A673 (cell line): ENCODE measurements at regions not wholly inside any gene's neighbourhood (a gene's known extent, or its start where the extent isn't known, plus 50 kb on each side); places are given as distances from the start of the nearest gene placed in this dataset.

Experiments used
- BruUV-seq: library from RNA; stranded (reverse); fragments of 400-500 nt; replicated peaks from 2 replicates; lab custom pipeline; 2021; lab: Mats Ljungman, UMichigan
- CTCF ChIA-PET: fragments of 300-600 bp; sonication (Branson Sonifier 250); formaldehyde crosslinking; loops from one replicate; lab custom pipeline; 2022; ENCODE audit warnings: antibody characterized with exemption; lab: Charles Lee
- POLR2A ChIA-PET: fragments of 300-600 bp; sonication (Branson Sonifier 250); formaldehyde crosslinking; loops from one replicate; lab custom pipeline; 2022; ENCODE audit warnings: antibody characterized with exemption; ENCODE audit not compliant: low non-redundant PET; lab: Charles Lee
- DNase-seq: peaks from one replicate; pipeline ENCODE4 v3.0.0-alpha.2; 2015; ENCODE audit warnings: low spot score
- H3K27ac ChIP-seq: fragments of 200-600 bp; sonication (generic); 2 replicates; pipeline ENCODE4 v1.5.1; 2016; ENCODE audit warnings: mixed run types, low read depth, mild to moderate bottlenecking, mixed read lengths, antibody characterized with exemption, low read length; ENCODE audit not compliant: poor library complexity, severe bottlenecking
- H3K27me3 ChIP-seq: fragments of 200-600 bp; sonication (generic); replicated peaks from 2 replicates; pipeline ENCODE4 v1.6.1; 2017; ENCODE audit warnings: mixed run types, low read depth, mild to moderate bottlenecking, mixed read lengths, antibody characterized with exemption, low read length; ENCODE audit not compliant: insufficient read depth, poor library complexity
- H3K36me3 ChIP-seq: fragments of 200-600 bp; sonication (generic); 2 replicates; pipeline ENCODE4 v1.6.1; 2016; ENCODE audit warnings: mixed run types, mild to moderate bottlenecking, mixed read lengths, antibody characterized with exemption, low read length; ENCODE audit not compliant: insufficient read depth, poor library complexity, severe bottlenecking
- H3K4me1 ChIP-seq: fragments of 200-600 bp; sonication (generic); 2 replicates; pipeline ENCODE4 v1.6.1; 2017; ENCODE audit warnings: mixed run types, mild to moderate bottlenecking, mixed read lengths, antibody characterized with exemption, low read length; ENCODE audit not compliant: insufficient read depth, poor library complexity, severe bottlenecking
- H3K4me3 ChIP-seq: fragments of 200-600 bp; sonication (generic); 2 replicates; pipeline ENCODE4 v1.5.1; 2016; ENCODE audit warnings: low read depth, mixed run types, mild to moderate bottlenecking, mixed read lengths, low read length; ENCODE audit not compliant: poor library complexity, severe bottlenecking
- H3K9me3 ChIP-seq: fragments of 200-600 bp; sonication (generic); 2 replicates; pipeline ENCODE4 v1.6.1; 2016; ENCODE audit warnings: mixed run types, low read depth, mild to moderate bottlenecking, mixed read lengths, antibody characterized with exemption, low read length; ENCODE audit not compliant: poor library complexity, severe bottlenecking
- EZH2 ChIP-seq: fragments of 200-600 bp; sonication (generic); IDR thresholded peaks from 2 replicates; pipeline ENCODE4 v1.6.1; 2017; ENCODE audit warnings: borderline replicate concordance, low read depth, mild to moderate bottlenecking, mixed read lengths, antibody characterized with exemption, low read length; ENCODE audit not compliant: poor library complexity, severe bottlenecking
- intact Hi-C: fragments of 100-400 bp; cut with micrococcal nuclease; formaldehyde crosslinking; loops from one replicate; pipeline ENCODE4 v1.10.0; 2022; ENCODE audit not compliant: unreplicated experiment
- TF ChIP-seq, protein P1 (sequence below): fragments of 300-800, 200-600 bp; sonication (generic); conservative IDR thresholded peaks from 2 replicates; pipeline ENCODE4 v1.5.1; 2017; ENCODE audit warnings: low read depth, mild to moderate bottlenecking, antibody characterized with exemption, low read length, moderate library complexity, mixed read lengths

- BruUV-seq: no TSS peak
- intact Hi-C loops: no loop called here
- Histone ChIP-seq H3K9me3 (no peaks in the 10 kb centered on the region), H3K4me3 (no peak overlapping the region), H3K27me3 (no peaks in the 10 kb centered on the region), H3K36me3 (no peaks in the 10 kb centered on the region), H3K4me1 (no peaks in the 10 kb centered on the region), H3K27ac (no peak overlapping the region)
- ChIA-PET CTCF (no interaction called here), POLR2A (no interaction called here)
- TF ChIP-seq EZH2: no peak
- TF ChIP-seq, protein P1, sequence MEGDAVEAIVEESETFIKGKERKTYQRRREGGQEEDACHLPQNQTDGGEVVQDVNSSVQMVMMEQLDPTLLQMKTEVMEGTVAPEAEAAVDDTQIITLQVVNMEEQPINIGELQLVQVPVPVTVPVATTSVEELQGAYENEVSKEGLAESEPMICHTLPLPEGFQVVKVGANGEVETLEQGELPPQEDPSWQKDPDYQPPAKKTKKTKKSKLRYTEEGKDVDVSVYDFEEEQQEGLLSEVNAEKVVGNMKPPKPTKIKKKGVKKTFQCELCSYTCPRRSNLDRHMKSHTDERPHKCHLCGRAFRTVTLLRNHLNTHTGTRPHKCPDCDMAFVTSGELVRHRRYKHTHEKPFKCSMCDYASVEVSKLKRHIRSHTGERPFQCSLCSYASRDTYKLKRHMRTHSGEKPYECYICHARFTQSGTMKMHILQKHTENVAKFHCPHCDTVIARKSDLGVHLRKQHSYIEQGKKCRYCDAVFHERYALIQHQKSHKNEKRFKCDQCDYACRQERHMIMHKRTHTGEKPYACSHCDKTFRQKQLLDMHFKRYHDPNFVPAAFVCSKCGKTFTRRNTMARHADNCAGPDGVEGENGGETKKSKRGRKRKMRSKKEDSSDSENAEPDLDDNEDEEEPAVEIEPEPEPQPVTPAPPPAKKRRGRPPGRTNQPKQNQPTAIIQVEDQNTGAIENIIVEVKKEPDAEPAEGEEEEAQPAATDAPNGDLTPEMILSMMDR: no peak
- no peak for DNase-seq
Measured at GRCh38 chr4:126221717-126222340, 907.1 kb downstream of the FAT4 start.

GRCh38 chr4:126223784-126224407, 909.1 kb downstream of the FAT4 start:
- Histone ChIP-seq H3K9me3 (no peaks in the 10 kb centered on the region), H3K4me3 (no peak overlapping the region), H3K4me1 (no peaks in the 10 kb centered on the region), H3K27ac (no peak overlapping the region), H3K27me3 (no peaks in the 10 kb centered on the region), H3K36me3 (no peaks in the 10 kb centered on the region)
- ChIA-PET POLR2A (no interaction called here), CTCF (no interaction called here)
- no TSS peak for BruUV-seq
- intact Hi-C loops: no loop called here
- DNase-seq: peak; percentile 38
- TF ChIP-seq, protein P1: peak; percentile 72
- no peak for TF ChIP-seq EZH2

GRCh38 chr4:126227428-126227827, 912.7 kb downstream of the FAT4 start:
- Histone ChIP-seq H3K36me3 (no peaks in the 10 kb centered on the region), H3K4me1 (no peaks in the 10 kb centered on the region), H3K27ac (no peak overlapping the region), H3K27me3 (no peaks in the 10 kb centered on the region), H3K4me3 (no peak overlapping the region), H3K9me3 (no peaks in the 10 kb centered on the region)
- intact Hi-C loops: no loop called here
- ChIA-PET POLR2A (no interaction called here), CTCF (no interaction called here)
- no peak for TF ChIP-seq EZH2
- no peak for DNase-seq
- BruUV-seq: no TSS peak

- no peak overlapping the region for H3K27ac ChIP-seq
- POLR2A ChIA-PET: no interaction called here
- no peaks in the 10 kb centered on the region for H3K27me3 ChIP-seq
- H3K9me3 ChIP-seq: peaks cover 6% of the 10 kb centered on the region
- intact Hi-C loops: no loop called here
- H3K4me1 ChIP-seq: no peaks in the 10 kb centered on the region
- BruUV-seq: no TSS peak
- no peak overlapping the region for H3K4me3 ChIP-seq
- no peaks in the 10 kb centered on the region for H3K36me3 ChIP-seq
- TF ChIP-seq EZH2: no peak
- TF ChIP-seq, protein P1: no peak
- CTCF ChIA-PET: no interaction called here
- DNase-seq: no peak
Measured at GRCh38 chr4:126230269-126230668, 915.5 kb downstream of the FAT4 start.
